ENCODE measurements at regions not wholly inside any gene's neighbourhood (a gene's known extent, or its start where the extent isn't known, plus 50 kb on each side); places are given as distances from the start of the nearest gene placed in this dataset.

GRCh38 chr2:59701271-59701994 is 852.0 kb downstream of the BCL11A start:
- Histone ChIP-seq H3K4me1 (ENCODE audit: insufficient read depth, low read length, severe bottlenecking) (no peaks in the 10 kb centered on the region), H4K20me1 (ENCODE audit: insufficient read depth, low read length) (no peaks in the 10 kb centered on the region), H3K36me3 (ENCODE audit: insufficient read depth, low read length) (no peaks in the 10 kb centered on the region), H3K9me3 (ENCODE audit: low read length) (no peaks in the 10 kb centered on the region), H3K79me2 (ENCODE audit: insufficient read depth, low read length) (no peaks in the 10 kb centered on the region), H2AFZ (ENCODE audit: low read length) (no peak overlapping the region), H3K9ac (ENCODE audit: low read length) (no peak overlapping the region), H3K27me3 (ENCODE audit: insufficient read depth, low read length) (no peaks in the 10 kb centered on the region), H3K27ac (ENCODE audit: low read depth, low read length, poor library complexity, severe bottlenecking) (no peak overlapping the region), H3F3A (ENCODE audit: insufficient read depth, low read length) (no peaks in the 10 kb centered on the region), H3K4me3 (ENCODE audit: low read depth, low read length, poor library complexity, severe bottlenecking) (no peak overlapping the region), H3K4me2 (ENCODE audit: low read length) (no peak overlapping the region), H3K9me2 (ENCODE audit: low read depth, low read length) (no peaks in the 10 kb centered on the region)
- TF ChIP-seq EZH2 (IDR thresholded peaks at IDR 0.05; ENCODE audit: borderline replicate concordance, low read length): no peak
- no peak for TF ChIP-seq CTCF (IDR thresholded peaks at IDR 0.05; ENCODE audit: low read length)

GRCh38 chr2:59694176-59694575 is 859.3 kb downstream of the BCL11A start:
- TF ChIP-seq CTCF (IDR thresholded peaks at IDR 0.05; ENCODE audit: low read length) (no peak), EZH2 (IDR thresholded peaks at IDR 0.05; ENCODE audit: borderline replicate concordance, low read length) (no peak)
- Histone ChIP-seq H3K27me3 (ENCODE audit: insufficient read depth, low read length) (no peaks in the 10 kb centered on the region), H3K9ac (ENCODE audit: low read length) (no peak overlapping the region), H2AFZ (ENCODE audit: low read length) (no peak overlapping the region), H3K27ac (ENCODE audit: low read depth, low read length, poor library complexity, severe bottlenecking) (no peak overlapping the region), H4K20me1 (ENCODE audit: insufficient read depth, low read length) (no peaks in the 10 kb centered on the region), H3K4me1 (ENCODE audit: insufficient read depth, low read length, severe bottlenecking) (no peaks in the 10 kb centered on the region), H3K9me3 (ENCODE audit: low read length) (no peaks in the 10 kb centered on the region), H3K36me3 (ENCODE audit: insufficient read depth, low read length) (no peaks in the 10 kb centered on the region), H3K9me2 (ENCODE audit: low read depth, low read length) (no peaks in the 10 kb centered on the region), H3K4me3 (ENCODE audit: low read depth, low read length, poor library complexity, severe bottlenecking) (no peak overlapping the region), H3K4me2 (ENCODE audit: low read length) (no peak overlapping the region), H3K79me2 (ENCODE audit: insufficient read depth, low read length) (no peaks in the 10 kb centered on the region), H3F3A (ENCODE audit: insufficient read depth, low read length) (no peaks in the 10 kb centered on the region)

GRCh38 chr2:59693231-59693959 is 860.1 kb downstream of the BCL11A start:
- no peaks in the 10 kb centered on the region for H3K36me3 ChIP-seq (ENCODE audit: insufficient read depth, low read length)
- H3K27ac ChIP-seq (ENCODE audit: low read depth, low read length, poor library complexity, severe bottlenecking): no peak overlapping the region
- TF ChIP-seq CTCF (IDR thresholded peaks at IDR 0.05; ENCODE audit: low read length) (no peak), EZH2 (IDR thresholded peaks at IDR 0.05; ENCODE audit: borderline replicate concordance, low read length) (no peak)
- H3K4me1 ChIP-seq (ENCODE audit: insufficient read depth, low read length, severe bottlenecking): no peaks in the 10 kb centered on the region
- no peaks in the 10 kb centered on the region for H3F3A ChIP-seq (ENCODE audit: insufficient read depth, low read length)
- no peak overlapping the region for H2AFZ ChIP-seq (ENCODE audit: low read length)
- no peak overlapping the region for H3K4me3 ChIP-seq (ENCODE audit: low read depth, low read length, poor library complexity, severe bottlenecking)
- no peaks in the 10 kb centered on the region for H4K20me1 ChIP-seq (ENCODE audit: insufficient read depth, low read length)
- H3K9ac ChIP-seq (ENCODE audit: low read length): no peak overlapping the region
- H3K9me2 ChIP-seq (ENCODE audit: low read depth, low read length): no peaks in the 10 kb centered on the region
- no peaks in the 10 kb centered on the region for H3K9me3 ChIP-seq (ENCODE audit: low read length)
- H3K79me2 ChIP-seq (ENCODE audit: insufficient read depth, low read length): no peaks in the 10 kb centered on the region
- H3K27me3 ChIP-seq (ENCODE audit: insufficient read depth, low read length): no peaks in the 10 kb centered on the region
- H3K4me2 ChIP-seq (ENCODE audit: low read length): no peak overlapping the region

All from OCI-LY1 (cell line).